RPMI8226 (cell line): ENCODE measurements at regions not wholly inside any gene's neighbourhood (a gene's known extent, or its start where the extent isn't known, plus 50 kb on each side); places are given as distances from the start of the nearest gene placed in this dataset.
"Not testable (repeated sequence)": the region's sequence is repeated elsewhere in the genome, so short reads cannot be mapped to it uniquely, and the experiment has no call there.

Experiments used
- DNase-seq: peaks from one replicate; pipeline ENCODE4 v3.0.0-alpha.2; 2015

DNA sequence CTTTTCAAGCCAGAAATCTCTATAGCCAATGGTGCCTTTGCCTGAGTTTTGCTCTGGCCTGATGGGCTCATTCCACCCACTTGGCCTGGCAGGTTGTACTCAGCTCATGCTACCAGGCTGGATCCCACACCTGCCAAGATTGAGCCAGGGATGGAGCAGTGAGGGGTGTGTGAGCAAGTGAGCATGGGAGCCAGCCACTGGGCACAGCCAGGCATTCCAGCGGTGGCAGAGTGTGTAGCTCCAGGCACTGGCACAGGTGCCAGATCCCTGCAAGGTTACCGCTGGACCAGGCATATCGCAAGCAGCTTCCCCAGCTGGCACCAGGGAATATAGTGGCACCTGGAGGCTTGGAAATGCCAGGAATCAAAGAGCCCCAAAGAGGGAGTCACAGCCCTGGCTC lies 2395.6 kb upstream of the C9orf72 start:
- DNase-seq, result no peak

GRCh38 chr9:29969408-29969807 lies 2396.1 kb upstream of the C9orf72 start:
- DNase-seq, result no peak

DNA sequence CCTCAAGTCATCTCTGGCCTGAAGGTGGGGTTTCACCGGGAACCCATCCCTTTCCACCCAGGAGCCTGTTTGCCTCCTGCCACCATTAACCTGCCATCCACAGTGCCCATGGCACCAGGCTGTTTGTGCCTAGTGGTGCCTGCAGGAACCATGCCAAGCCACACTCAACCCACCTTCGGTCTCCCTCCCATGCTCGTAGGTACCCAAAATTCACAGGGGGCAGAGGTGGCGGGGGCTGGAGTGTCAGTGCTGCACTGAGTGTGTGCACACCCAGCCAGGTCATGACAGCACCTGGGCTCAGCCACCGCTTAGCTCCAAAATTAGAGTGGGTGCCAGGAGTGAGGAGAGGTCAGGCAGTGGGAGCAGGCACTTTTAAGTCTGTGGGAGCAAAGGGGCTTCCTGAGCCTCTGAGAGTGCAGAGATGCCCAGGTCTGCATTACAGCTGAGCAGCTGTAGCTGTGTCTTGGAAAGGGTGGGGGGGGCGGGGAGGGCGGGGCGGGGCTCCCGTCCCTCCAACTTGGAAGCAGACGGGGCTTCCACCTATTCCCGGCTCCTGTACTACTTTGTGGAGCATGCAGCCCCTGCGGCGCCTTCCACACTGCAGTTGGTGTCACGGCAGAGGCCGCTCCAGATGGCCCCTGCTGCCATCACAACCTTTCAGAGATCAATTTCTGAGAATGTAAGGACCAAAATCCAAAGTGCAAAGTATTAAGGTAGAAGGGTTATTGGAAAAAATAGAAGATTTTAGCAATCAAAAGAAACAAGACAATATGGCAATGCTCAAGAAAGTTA lies 2396.8 kb upstream of the C9orf72 start:
- DNase-seq, result no peak

GRCh38 chr9:29974197-29974596 lies 2400.9 kb upstream of the C9orf72 start:
- DNase-seq, result no peak

DNA sequence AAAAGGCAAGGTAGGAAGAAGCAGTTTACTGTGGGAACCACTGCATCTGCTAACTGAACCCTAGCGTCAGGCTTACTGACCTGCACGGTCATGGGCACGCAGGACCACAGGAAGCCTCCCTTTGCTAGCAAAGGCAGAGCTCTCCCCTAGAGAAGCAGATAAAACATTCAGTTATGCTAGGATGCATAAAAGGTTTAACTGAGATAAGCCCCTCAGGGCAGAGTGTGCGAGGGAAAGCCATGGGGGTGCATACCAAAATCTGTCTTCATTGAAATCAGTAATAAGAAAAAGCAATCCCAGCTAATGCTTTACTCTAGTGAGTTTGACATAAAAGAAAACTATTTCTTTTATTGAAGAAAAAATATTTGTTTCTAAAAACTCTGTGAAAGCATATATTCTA lies 2403.7 kb upstream of the C9orf72 start:
- no peak for DNase-seq

GRCh38 chr9:29981013-29981412 lies 2403.4 kb upstream of the ACO1 start:
- no peak for DNase-seq

GRCh38 chr9:29999645-30000044 lies 2384.8 kb upstream of the ACO1 start:
- DNase-seq, result no peak

DNA sequence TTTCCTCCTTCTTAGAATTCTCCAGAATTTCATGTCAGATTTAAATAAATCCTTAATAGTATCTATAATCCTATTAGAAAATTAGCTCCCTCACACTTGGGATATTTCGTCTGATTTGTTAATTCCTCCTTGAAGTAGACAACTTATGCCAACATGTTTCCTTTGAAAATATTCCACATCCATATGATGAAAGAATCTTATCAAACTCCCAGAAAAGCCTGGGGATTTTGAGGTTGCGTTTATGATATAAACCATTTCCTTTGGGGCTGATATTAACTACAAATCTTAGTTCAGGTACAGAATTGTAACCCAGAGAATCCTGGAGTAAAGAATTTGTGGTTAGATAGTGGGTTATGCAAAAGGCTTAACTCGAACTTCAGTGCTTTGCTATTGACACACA lies 2373.8 kb upstream of the ACO1 start:
- DNase-seq, result no peak

- no peak for DNase-seq
Measured at GRCh38 chr9:30012622-30013021, 2371.8 kb upstream of the ACO1 start.

GRCh38 chr9:30015073-30015472 lies 2369.4 kb upstream of the ACO1 start:
- no peak for DNase-seq

DNA sequence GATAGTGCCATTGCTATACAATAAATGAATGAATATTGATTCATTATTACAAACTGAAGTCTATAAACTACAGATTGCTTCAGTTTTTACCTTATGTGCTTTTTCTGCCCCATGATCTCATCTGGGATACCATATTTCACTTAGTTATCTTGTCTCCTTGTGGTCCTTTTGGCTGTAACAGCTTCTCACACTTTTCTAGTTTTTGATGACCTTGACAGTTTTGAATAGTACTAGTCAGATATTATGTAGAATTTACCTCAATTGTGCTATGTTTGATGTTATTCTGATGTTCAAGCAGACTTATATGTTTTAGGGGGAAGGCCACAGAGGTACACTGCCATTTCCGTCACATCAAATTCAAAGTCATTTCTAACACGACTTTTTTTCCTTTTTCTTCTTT lies 2364.3 kb upstream of the ACO1 start:
- DNase-seq, result no peak

DNA sequence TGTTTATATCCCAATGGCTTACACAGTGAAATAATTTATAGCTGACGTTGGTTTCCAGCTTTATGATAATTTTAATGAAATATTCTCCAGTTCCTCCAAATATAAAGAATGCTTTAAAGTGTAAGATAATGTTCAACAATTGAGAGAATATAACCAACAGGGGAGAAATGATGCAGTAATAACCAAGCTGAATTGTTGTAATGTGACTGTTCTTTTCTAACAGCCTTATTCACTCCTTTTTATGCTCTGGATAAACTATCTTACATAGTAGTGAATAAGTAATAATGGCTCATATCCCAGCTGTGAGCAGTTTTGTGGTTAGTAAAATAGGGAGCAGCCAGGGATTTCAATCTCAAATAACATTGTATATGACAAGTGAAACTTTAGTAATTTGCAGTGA lies 2348.7 kb upstream of the ACO1 start:
- no peak for DNase-seq

- no peak for DNase-seq
Measured at GRCh38 chr9:30036558-30036957, 2347.9 kb upstream of the ACO1 start.

GRCh38 chr9:30039712-30040111 lies 2344.7 kb upstream of the ACO1 start:
- peak; percentile 10 for DNase-seq

GRCh38 chr9:30048396-30048795 lies 2336.0 kb upstream of the ACO1 start:
- no peak for DNase-seq

- no peak for DNase-seq
Measured at GRCh38 chr9:30058463-30058862, 2326.0 kb upstream of the ACO1 start.

- no peak for DNase-seq
Measured at GRCh38 chr9:30060976-30061375, 2323.5 kb upstream of the ACO1 start.

DNA sequence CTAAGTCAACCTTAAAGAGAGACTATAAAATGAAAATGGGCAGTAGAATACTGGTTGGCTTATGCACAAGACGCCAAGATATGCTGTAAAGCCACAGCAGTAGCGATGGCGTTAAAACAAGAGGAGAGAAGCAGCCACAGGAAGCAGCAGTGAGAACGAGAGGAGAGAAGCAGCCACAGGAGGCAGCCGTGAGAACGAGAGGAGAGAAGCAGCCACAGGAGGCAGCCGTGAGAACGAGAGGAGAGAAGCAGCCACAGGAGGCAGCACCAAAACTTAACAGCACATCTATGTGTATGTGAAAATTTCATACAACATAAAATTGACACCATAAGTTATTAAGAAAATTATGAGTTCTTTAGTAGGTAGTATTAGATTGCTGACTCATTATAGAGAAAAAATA lies 2318.6 kb upstream of the ACO1 start:
- no peak for DNase-seq

DNA sequence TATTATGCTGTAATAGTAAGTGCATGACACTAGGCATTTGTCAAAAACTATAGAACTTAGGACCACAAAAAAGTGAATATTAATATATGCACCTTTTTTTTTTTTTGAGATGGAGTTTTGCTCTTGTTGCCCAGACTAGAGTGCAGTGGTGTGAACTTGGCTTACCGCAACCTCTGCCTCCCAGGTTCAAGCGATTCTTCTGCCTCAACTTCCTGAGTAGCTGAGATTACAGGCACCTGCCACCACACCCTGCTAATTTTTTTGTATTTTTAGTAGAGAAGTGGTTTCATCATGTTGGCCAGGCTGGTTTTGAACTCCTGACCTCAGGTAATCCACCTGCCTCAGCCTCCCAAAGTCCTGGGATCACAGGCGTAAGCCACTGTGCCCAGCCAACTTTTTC lies 2315.2 kb upstream of the ACO1 start:
- DNase-seq, result not testable (repeated sequence)

DNA sequence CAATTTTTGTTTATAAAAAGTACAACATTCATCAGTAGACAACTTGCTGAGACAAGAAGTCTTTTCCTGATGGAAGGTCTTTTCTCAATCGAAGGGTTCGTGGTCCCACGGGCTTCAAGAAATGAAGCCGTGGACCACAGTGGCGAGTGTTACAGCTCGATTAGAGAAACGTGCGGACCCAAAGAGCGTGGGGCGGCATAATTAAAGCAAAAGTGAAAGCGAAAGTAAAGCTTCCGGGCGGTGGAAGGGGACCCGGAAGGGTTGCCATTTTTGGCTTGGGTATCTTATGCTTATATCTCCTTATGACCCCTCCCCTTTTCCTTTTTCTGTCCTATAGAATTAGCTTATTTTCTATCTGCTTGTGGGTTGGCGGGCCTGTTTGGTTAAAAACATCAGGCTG lies 2309.4 kb upstream of the ACO1 start:
- DNase-seq, result peak; percentile 5

DNA sequence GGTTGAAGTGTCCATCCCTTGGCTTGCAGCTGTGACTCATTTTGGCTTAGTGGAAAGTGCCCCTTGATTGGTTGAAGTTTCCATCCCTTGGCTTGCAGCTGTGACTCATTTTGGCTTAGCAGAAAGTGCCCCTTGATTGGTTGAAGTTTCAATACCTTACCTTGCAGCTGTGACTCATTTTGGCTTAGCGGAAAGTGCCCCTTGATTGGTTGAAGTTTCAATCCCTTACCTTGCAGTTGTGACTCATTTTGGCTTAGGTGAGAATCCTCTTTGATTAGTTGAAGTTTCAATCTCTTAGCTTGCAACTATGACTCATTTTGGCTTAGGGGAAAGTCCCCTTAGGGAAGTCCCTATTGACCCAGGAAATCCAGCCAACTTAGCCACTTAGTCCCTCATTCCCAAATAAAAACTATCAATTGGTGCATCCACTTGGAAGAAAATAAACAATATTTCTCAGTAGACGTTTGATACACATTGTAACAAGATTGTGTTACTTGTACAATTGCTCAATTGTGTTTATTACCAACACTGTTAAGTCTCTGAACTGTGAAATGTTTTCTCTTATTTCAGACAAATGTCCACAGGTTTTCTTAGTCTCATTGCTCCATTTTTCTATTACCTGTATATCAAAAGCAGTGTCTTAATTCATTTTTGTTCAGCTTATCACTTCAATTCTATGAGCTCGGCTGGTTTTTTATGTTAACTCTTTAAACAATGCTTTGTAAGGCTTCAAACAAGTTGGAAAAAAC lies 2308.8 kb upstream of the ACO1 start:
- DNase-seq, result peak; percentile 18

- DNase-seq, result peak; percentile 35
Measured at GRCh38 chr9:30078195-30078594, 2306.2 kb upstream of the ACO1 start.

- no peak for DNase-seq
Measured at GRCh38 chr9:30089428-30089827, 2295.0 kb upstream of the ACO1 start.

- peak; percentile 40 for DNase-seq
Measured at GRCh38 chr9:30103647-30104394, 2280.6 kb upstream of the ACO1 start.
